Neural progenitor cell (in vitro differentiated cells): ENCODE measurements at regions not wholly inside any gene's neighbourhood (a gene's known extent, or its start where the extent isn't known, plus 50 kb on each side); places are given as distances from the start of the nearest gene placed in this dataset.

Experiments
- DNase-seq: peaks from one replicate; pipeline ENCODE4 v3.0.0-alpha.2; 2016; ENCODE audit warnings: low spot score
- H2AFZ ChIP-seq: fragments of 200-600 bp; sonication (generic); replicated peaks from 2 replicates; pipeline ENCODE4 v1.6.1; 2016; ENCODE audit warnings: antibody characterized with exemption
- H3F3A ChIP-seq: fragments of 200-600 bp; sonication (generic); 2 replicates; pipeline ENCODE4 v1.6.1; 2016; ENCODE audit warnings: antibody characterized with exemption, low read depth
- H3K27ac ChIP-seq: fragments of 200-600 bp; sonication (generic); 2 replicates; pipeline ENCODE4 v1.5.1; 2016; ENCODE audit warnings: mild to moderate bottlenecking
- H3K27me3 ChIP-seq: fragments of 200-600 bp; sonication (generic); 2 replicates; pipeline ENCODE4 v1.6.1; 2016; ENCODE audit warnings: mild to moderate bottlenecking, moderate library complexity
- H3K36me3 ChIP-seq: fragments of 200-600 bp; sonication (generic); 2 replicates; pipeline ENCODE4 v1.5.1; 2016
- H3K4me1 ChIP-seq: fragments of 200-600 bp; sonication (generic); 2 replicates; pipeline ENCODE4 v1.6.1; 2016; ENCODE audit warnings: mixed run types
- H3K4me2 ChIP-seq: fragments of 200-600 bp; sonication (generic); 2 replicates; pipeline ENCODE4 v1.6.1; 2016
- H3K4me3 ChIP-seq: fragments of 200-600 bp; sonication (generic); 2 replicates; pipeline ENCODE4 v1.5.1; 2016
- H3K79me2 ChIP-seq: fragments of 200-600 bp; sonication (generic); 2 replicates; pipeline ENCODE4 v1.6.1; 2016; ENCODE audit warnings: low read depth
- H3K9ac ChIP-seq: fragments of 200-600 bp; sonication (generic); 2 replicates; pipeline ENCODE4 v1.6.1; 2016
- H3K9me3 ChIP-seq: fragments of 200-600 bp; sonication (generic); 2 replicates; pipeline ENCODE4 v1.5.1; 2016; ENCODE audit warnings: low read depth
- H4K20me1 ChIP-seq: fragments of 200-600 bp; sonication (generic); 2 replicates; pipeline ENCODE4 v1.6.1; 2016; ENCODE audit warnings: low read depth
- H3K27ac Mint-ChIP-seq: 3 replicates; pipeline ENCODE4 v1.8.0; 2021; ENCODE audit warnings: mixed read lengths
- H3K27me3 Mint-ChIP-seq: 2 replicates; pipeline ENCODE4 v1.8.0; 2022; ENCODE audit warnings: low read depth, mild to moderate bottlenecking, inconsistent platforms, moderate library complexity, mixed read lengths; ENCODE audit not compliant: insufficient read depth
- H3K36me3 Mint-ChIP-seq: 3 replicates; pipeline ENCODE4 v1.8.0; 2021; ENCODE audit warnings: mixed read lengths
- H3K4me1 Mint-ChIP-seq: 3 replicates; pipeline ENCODE4 v1.8.0; 2021; ENCODE audit warnings: mixed read lengths
- H3K4me3 Mint-ChIP-seq: 3 replicates; pipeline ENCODE4 v1.8.0; 2021; ENCODE audit warnings: mild to moderate bottlenecking, moderate library complexity, mixed read lengths
- H3K9me3 Mint-ChIP-seq: 3 replicates; pipeline ENCODE4 v1.8.0; 2020; ENCODE audit warnings: mixed read lengths
- CTCF ChIP-seq: fragments of 200-600 bp; sonication (generic); IDR thresholded peaks from 2 replicates; pipeline ENCODE4 v1.5.1; 2017; ENCODE audit warnings: antibody characterized with exemption, mild to moderate bottlenecking
- EZH2 ChIP-seq: fragments of 200-600 bp; sonication (generic); IDR thresholded peaks from 2 replicates; pipeline ENCODE4 v1.6.1; 2017; ENCODE audit warnings: antibody characterized with exemption, mild to moderate bottlenecking, moderate library complexity
- EZH2phosphoT487 ChIP-seq: fragments of 200-600 bp; sonication (generic); IDR thresholded peaks from 2 replicates; pipeline ENCODE4 v1.6.1; 2017; ENCODE audit warnings: antibody characterized with exemption

GRCh38 chr2:156679820-156680219 lies 243.6 kb downstream of the GPD2 start:
- Histone ChIP-seq H3K27me3 (no peaks in the 10 kb centered on the region), H3K4me2 (no peak overlapping the region), H3K9me3 (no peaks in the 10 kb centered on the region), H3K9ac (no peak overlapping the region), H3K4me1 (no peaks in the 10 kb centered on the region), H4K20me1 (no peaks in the 10 kb centered on the region), H3K36me3 (no peaks in the 10 kb centered on the region), H2AFZ (no peak overlapping the region), H3K79me2 (no peaks in the 10 kb centered on the region), H3F3A (no peaks in the 10 kb centered on the region), H3K27ac (no peak overlapping the region), H3K4me3 (no peak overlapping the region)
- peaks cover 3% of the 10 kb centered on the region for H3K27me3 Mint-ChIP-seq
- DNase-seq: no peak
- H3K36me3 Mint-ChIP-seq: no peaks in the 10 kb centered on the region
- H3K9me3 Mint-ChIP-seq: no peaks in the 10 kb centered on the region
- no peak for TF ChIP-seq EZH2phosphoT487
- TF ChIP-seq CTCF: no peak
- TF ChIP-seq EZH2: no peak
- no peak overlapping the region for H3K27ac Mint-ChIP-seq
- no peak overlapping the region for H3K4me3 Mint-ChIP-seq
- no peaks in the 10 kb centered on the region for H3K4me1 Mint-ChIP-seq

- TF ChIP-seq EZH2phosphoT487: no peak
- TF ChIP-seq CTCF: no peak
- no peak for TF ChIP-seq EZH2
- H3K4me1 Mint-ChIP-seq: no peaks in the 10 kb centered on the region
- H3K27ac Mint-ChIP-seq: no peak overlapping the region
- Histone ChIP-seq H3K4me2 (no peak overlapping the region), H2AFZ (no peak overlapping the region), H3K79me2 (no peaks in the 10 kb centered on the region), H3K4me3 (no peak overlapping the region), H4K20me1 (no peaks in the 10 kb centered on the region), H3K27me3 (no peaks in the 10 kb centered on the region), H3K9me3 (no peaks in the 10 kb centered on the region), H3K4me1 (no peaks in the 10 kb centered on the region), H3K27ac (no peak overlapping the region), H3F3A (no peaks in the 10 kb centered on the region), H3K36me3 (no peaks in the 10 kb centered on the region), H3K9ac (no peak overlapping the region)
- H3K36me3 Mint-ChIP-seq: no peaks in the 10 kb centered on the region
- no peaks in the 10 kb centered on the region for H3K9me3 Mint-ChIP-seq
- no peak for DNase-seq
- H3K27me3 Mint-ChIP-seq: peaks cover 3% of the 10 kb centered on the region
- no peak overlapping the region for H3K4me3 Mint-ChIP-seq
Measured at GRCh38 chr2:156680266-156680665, 244.1 kb downstream of the GPD2 start.

- H3K9ac ChIP-seq: no peak overlapping the region
- Mint-ChIP-seq H3K4me1 (no peaks in the 10 kb centered on the region), H3K4me3 (no peak overlapping the region), H3K36me3 (no peaks in the 10 kb centered on the region), H3K27ac (no peak overlapping the region), H3K27me3 (peaks cover 2% of the 10 kb centered on the region), H3K9me3 (no peaks in the 10 kb centered on the region)
- no peaks in the 10 kb centered on the region for H3K79me2 ChIP-seq
- H3K4me1 ChIP-seq: no peaks in the 10 kb centered on the region
- TF ChIP-seq EZH2 (no peak), EZH2phosphoT487 (no peak), CTCF (no peak)
- H3K4me2 ChIP-seq: no peak overlapping the region
- no peak overlapping the region for H2AFZ ChIP-seq
- DNase-seq: no peak
- no peak overlapping the region for H3K27ac ChIP-seq
- no peaks in the 10 kb centered on the region for H3K9me3 ChIP-seq
- no peaks in the 10 kb centered on the region for H4K20me1 ChIP-seq
- no peaks in the 10 kb centered on the region for H3K36me3 ChIP-seq
- no peaks in the 10 kb centered on the region for H3K27me3 ChIP-seq
- no peaks in the 10 kb centered on the region for H3F3A ChIP-seq
- no peak overlapping the region for H3K4me3 ChIP-seq
Measured at GRCh38 chr2:156687126-156687525, 250.9 kb downstream of the GPD2 start.

GRCh38 chr2:156687715-156688114 lies 251.5 kb downstream of the GPD2 start:
- H3K79me2 ChIP-seq: no peaks in the 10 kb centered on the region
- no peak overlapping the region for H3K9ac ChIP-seq
- no peak overlapping the region for H3K4me2 ChIP-seq
- no peak for DNase-seq
- Mint-ChIP-seq H3K4me3 (no peak overlapping the region), H3K9me3 (no peaks in the 10 kb centered on the region), H3K36me3 (no peaks in the 10 kb centered on the region), H3K27ac (no peak overlapping the region), H3K27me3 (peaks cover 2% of the 10 kb centered on the region), H3K4me1 (no peaks in the 10 kb centered on the region)
- no peaks in the 10 kb centered on the region for H3K27me3 ChIP-seq
- H3K36me3 ChIP-seq: no peaks in the 10 kb centered on the region
- H4K20me1 ChIP-seq: no peaks in the 10 kb centered on the region
- no peak overlapping the region for H3K4me3 ChIP-seq
- H2AFZ ChIP-seq: no peak overlapping the region
- H3K9me3 ChIP-seq: no peaks in the 10 kb centered on the region
- no peak for TF ChIP-seq EZH2
- TF ChIP-seq CTCF: no peak
- TF ChIP-seq EZH2phosphoT487: no peak
- H3K4me1 ChIP-seq: no peaks in the 10 kb centered on the region
- no peak overlapping the region for H3K27ac ChIP-seq
- H3F3A ChIP-seq: no peaks in the 10 kb centered on the region
